Smooth muscle cell (in vitro differentiated cells): ENCODE measurements at regions not wholly inside any gene's neighbourhood (a gene's known extent, or its start where the extent isn't known, plus 50 kb on each side); places are given as distances from the start of the nearest gene placed in this dataset.

ENCODE experiments used
- DNase-seq: peaks from one replicate; lab custom pipeline; 2025; ENCODE audit not compliant: unreplicated experiment; lab: John Stamatoyannopoulos, UW
- H2AFZ ChIP-seq: fragments of 200-600 bp; sonication (generic); 2 replicates; pipeline ENCODE4 v1.6.0; 2016; ENCODE audit warnings: antibody characterized with exemption, low read depth, mild to moderate bottlenecking
- H3F3A ChIP-seq: fragments of 200-600 bp; sonication (generic); 2 replicates; pipeline ENCODE4 v1.6.0; 2017; ENCODE audit warnings: antibody characterized with exemption, low read depth
- H3K27ac ChIP-seq: fragments of 200-600 bp; sonication (generic); 2 replicates; pipeline ENCODE4 v1.5.1; 2016; ENCODE audit warnings: low read depth, mild to moderate bottlenecking
- H3K27me3 ChIP-seq: fragments of 200-600 bp; sonication (generic); 2 replicates; pipeline ENCODE4 v1.6.1; 2016; ENCODE audit warnings: low read depth, mild to moderate bottlenecking
- H3K36me3 ChIP-seq: fragments of 200-600 bp; sonication (generic); 2 replicates; pipeline ENCODE4 v1.5.1; 2016; ENCODE audit warnings: low read depth
- H3K4me1 ChIP-seq: fragments of 200-600 bp; sonication (generic); 2 replicates; pipeline ENCODE4 v1.5.1; 2016; ENCODE audit warnings: low read depth
- H3K4me2 ChIP-seq: fragments of 200-600 bp; sonication (generic); 2 replicates; pipeline ENCODE4 v1.6.0; 2016; ENCODE audit warnings: mild to moderate bottlenecking
- H3K4me3 ChIP-seq: fragments of 200-600 bp; sonication (generic); 2 replicates; pipeline ENCODE4 v1.5.1; 2016; ENCODE audit warnings: mild to moderate bottlenecking
- H3K79me2 ChIP-seq: fragments of 200-600 bp; sonication (generic); 2 replicates; pipeline ENCODE4 v1.6.0; 2016; ENCODE audit warnings: low read depth, mild to moderate bottlenecking
- H3K9ac ChIP-seq: fragments of 200-600 bp; sonication (generic); 2 replicates; pipeline ENCODE4 v1.6.0; 2016; ENCODE audit warnings: low read depth
- H3K9me3 ChIP-seq: fragments of 200-600 bp; sonication (generic); replicated peaks from 2 replicates; pipeline ENCODE4 v1.5.1; 2016; ENCODE audit warnings: low read depth
- H4K20me1 ChIP-seq: fragments of 200-600 bp; sonication (generic); 2 replicates; pipeline ENCODE4 v1.6.0; 2016; ENCODE audit warnings: low read depth
- CTCF ChIP-seq: fragments of 200-600 bp; sonication (generic); IDR thresholded peaks from 2 replicates; pipeline ENCODE4 v1.5.1; 2017; ENCODE audit warnings: borderline replicate concordance, mild to moderate bottlenecking, antibody characterized with exemption; ENCODE audit not compliant: insufficient read depth, poor library complexity, severe bottlenecking
- WGBS: methylation state at CpG from one replicate; pipeline ENCODE4 v1.1.7; 2016; ENCODE audit warnings: low lambda C conversion rate; 5-methylcytosine and 5-hydroxymethylcytosine counted together

GRCh38 chr15:70257573-70258248 is 160.0 kb upstream of the TLE3 start:
- 98% methylated on average over 8 of the region's 8 CpGs for WGBS

GRCh38 chr15:70257047-70257446 is 159.3 kb upstream of the TLE3 start:
- Histone ChIP-seq H3K4me3 (no peak overlapping the region), H3F3A (no peaks in the 10 kb centered on the region), H4K20me1 (no peaks in the 10 kb centered on the region), H2AFZ (no peak overlapping the region), H3K79me2 (no peaks in the 10 kb centered on the region), H3K4me1 (no peaks in the 10 kb centered on the region), H3K4me2 (no peak overlapping the region), H3K9ac (no peak overlapping the region), H3K27me3 (no peaks in the 10 kb centered on the region), H3K9me3 (no peaks in the 10 kb centered on the region), H3K36me3 (no peaks in the 10 kb centered on the region), H3K27ac (no peak overlapping the region)
- WGBS: 96% methylated on average over 4 of the region's 4 CpGs
- no peak for DNase-seq
- no peak for TF ChIP-seq CTCF

More at GRCh38 chr15:70257573-70258248, 160.0 kb upstream of the TLE3 start:
- no peak overlapping the region for H3K4me2 ChIP-seq
- no peak for DNase-seq
- H3K27ac ChIP-seq: no peak overlapping the region
- H3F3A ChIP-seq: no peaks in the 10 kb centered on the region
- H4K20me1 ChIP-seq: no peaks in the 10 kb centered on the region
- no peak for TF ChIP-seq CTCF
- H3K4me1 ChIP-seq: no peaks in the 10 kb centered on the region
- H3K4me3 ChIP-seq: no peak overlapping the region
- no peak overlapping the region for H2AFZ ChIP-seq
- no peak overlapping the region for H3K9ac ChIP-seq
- no peaks in the 10 kb centered on the region for H3K79me2 ChIP-seq
- no peaks in the 10 kb centered on the region for H3K9me3 ChIP-seq
- no peaks in the 10 kb centered on the region for H3K27me3 ChIP-seq
- no peaks in the 10 kb centered on the region for H3K36me3 ChIP-seq

GRCh38 chr15:70254311-70254869 is 156.7 kb upstream of the TLE3 start:
- H3K36me3 ChIP-seq: no peaks in the 10 kb centered on the region
- no peak for DNase-seq
- no peaks in the 10 kb centered on the region for H3K79me2 ChIP-seq
- H3K27me3 ChIP-seq: no peaks in the 10 kb centered on the region
- 88% methylated on average over 19 of the region's 19 CpGs for WGBS
- H3K4me3 ChIP-seq: no peak overlapping the region
- no peaks in the 10 kb centered on the region for H3F3A ChIP-seq
- no peaks in the 10 kb centered on the region for H3K9me3 ChIP-seq
- H2AFZ ChIP-seq: no peak overlapping the region
- no peaks in the 10 kb centered on the region for H4K20me1 ChIP-seq
- no peak overlapping the region for H3K27ac ChIP-seq
- H3K4me1 ChIP-seq: no peaks in the 10 kb centered on the region
- H3K9ac ChIP-seq: no peak overlapping the region
- no peak overlapping the region for H3K4me2 ChIP-seq
- TF ChIP-seq CTCF: no peak
